Heart right ventricle (tissue), 16 donors: ENCODE measurements at regions not wholly inside any gene's neighbourhood (a gene's known extent, or its start where the extent isn't known, plus 50 kb on each side); places are given as distances from the start of the nearest gene placed in this dataset.

Experiments
- ATAC-seq, 8 donors: fragments of 200-7000 bp; cut with Tn5 transposase; one replicate each; pipeline ENCODE4 v1.9.1; 2020; ENCODE audit warnings: mild to moderate bottlenecking in 8 of 8, moderate library complexity in 8 of 8, moderate number of reproducible peaks in 1 of 8
- DNase-seq, 2 donors: peaks; one replicate each; pipeline ENCODE4 v3.0.0-alpha.2; 2020
- H3K27ac ChIP-seq, 10 donors: fragments of 200-600 bp; sonication (generic) in 2 of 10; one replicate each; pipeline versions ENCODE4 v1.5.0 to v1.8.0; 2020 to 2022; ENCODE audit warnings: mild to moderate bottlenecking in 3 of 10
- H3K27me3 ChIP-seq, 7 donors: fragments of 200-600 bp; one replicate each; pipeline ENCODE4 v1.8.0; 2021 to 2022; ENCODE audit warnings: mild to moderate bottlenecking in 2 of 7
- H3K36me3 ChIP-seq, 9 donors: fragments of 200-600 bp; sonication (generic) in 1 of 9; one replicate each; pipeline versions ENCODE4 v1.5.0 to v1.8.0; 2020 to 2022; ENCODE audit warnings: mild to moderate bottlenecking in 2 of 9
- H3K4me1 ChIP-seq, 9 donors: fragments of 200-600 bp; sonication (generic) in 1 of 9; one replicate each; pipeline versions ENCODE4 v1.5.0 to v1.8.0; 2020 to 2022; ENCODE audit warnings: mild to moderate bottlenecking in 4 of 9
- H3K4me3 ChIP-seq, 10 donors: fragments of 200-600 bp; sonication (generic) in 2 of 10; one replicate each; pipeline versions ENCODE4 v1.5.0 to v1.8.0; 2020 to 2022; ENCODE audit warnings: mild to moderate bottlenecking in 7 of 10, moderate library complexity in 2 of 10
- H3K9me3 ChIP-seq, 11 donors: fragments of 200-600 bp in 10 of 11; sonication (generic) in 2 of 11; one replicate each; pipeline versions ENCODE4 v1.5.0 to v1.8.0; 2013 to 2022; ENCODE audit warnings: mild to moderate bottlenecking in 2 of 11, control low read depth in 1 of 11, moderate library complexity in 1 of 11
- CTCF ChIP-seq, 9 donors: fragments of 200-600 bp; sonication (generic) in 2 of 9; IDR thresholded peaks; one replicate each; pipeline versions ENCODE4 v1.5.0 to v1.8.0; 2021 to 2022; ENCODE audit warnings: antibody characterized with exemption in 9 of 9, mild to moderate bottlenecking in 5 of 9, moderate library complexity in 1 of 9
- WGBS, 2 donors: extraction: QIAGEN DNeasy Blood & Tissue Kit; methylation state at CpG; one replicate each; pipeline ENCODE4 v1.1.7; 2013; ENCODE audit warnings: inconsistent platforms in 1 of 2; 5-methylcytosine and 5-hydroxymethylcytosine counted together
- intact Hi-C, 10 donors: fragments of 100-400 bp; cut with DNase I; formaldehyde crosslinking; loops; one replicate each; pipeline versions ENCODE4 v1.11.1 to v1.14.2; 2022
- donor health status: Arrhythmogenic right ventricular cardiomyopathy.
- donor health status: ischemic (EF 13 %, LVEDD 7.1; RV severe dilation, severe dysfunction).
- donor health status: healthy with polysubstance abuse.
- donor health status: DM: no; HTN: yes; CAD: no.
- donor health status: DM: no; HTN: no; CAD: no.
- donor health status: ischemic (EF 25% LVEDD 6.9; RV normal size, moderate dysfunction).
- donor health status: ischemic (EF 25% LVEDD 5.7; RV mildly dilated, moderate dysfunction).
- donor health status: healthy.
- donor health status: DM: yes; HTN: yes; CAD: no.
- donor health status: Ischemic cardiomyopathy.
- donor health status: ischemic (EF 35%, LVEDD 5.7; RV mildly dilated, moderate dysfunction).
- donor health status: nonischemic (EF 11% LVEDD 7.7; RV severe dilation, severe dysfunction).
- donor health status: DM: yes; HTN: yes; CAD: no.
- donor health status: PGD.
- donor health status: ischemic (EF 29% LVEDD 5.4; RV normal size, mild dysfunction).
- donor health status: nonischemic (EF 23%, LVEDD 6.1; RV moderate dilation, normal function).

GRCh38 chr13:109439813-109440212 lies 346.6 kb downstream of the IRS2 start:
- Histone ChIP-seq H3K4me3 (no peak overlapping the region), H3K9me3 (peaks cover 0 to 18% (median 3%) of the 10 kb centered on the region in 11 donors), H3K27ac (no peak overlapping the region), H3K27me3 (no peaks in the 10 kb centered on the region), H3K36me3 (no peaks in the 10 kb centered on the region), H3K4me1 (no peaks in the 10 kb centered on the region)
- 90 to 92% methylated on average over 6 of the region's 6 CpGs for WGBS, 2 donors
- DNase-seq (no peak), ATAC-seq (no peak)
- intact Hi-C loops: no loop called here
- no peak for TF ChIP-seq CTCF (IDR thresholded peaks at IDR 0.05)

- Histone ChIP-seq H3K36me3 (no peaks in the 10 kb centered on the region), H3K27me3 (no peaks in the 10 kb centered on the region), H3K27ac (no peak overlapping the region), H3K4me1 (no peaks in the 10 kb centered on the region), H3K9me3 (peaks cover 0 to 5% (median 0%) of the 10 kb centered on the region in 11 donors), H3K4me3 (no peak overlapping the region)
- 70 to 81% methylated on average over 2 of the region's 2 CpGs for WGBS, 2 donors
- no peak for TF ChIP-seq CTCF (IDR thresholded peaks at IDR 0.05)
- intact Hi-C loops: no loop called here
- ATAC-seq (no peak), DNase-seq (no peak)
Measured at GRCh38 chr13:109436841-109437240, 349.5 kb downstream of the IRS2 start.

GRCh38 chr13:109436055-109436622 lies 350.2 kb downstream of the IRS2 start:
- no peak for DNase-seq
- H3K9me3 ChIP-seq: peaks cover 0 to 5% (median 0%) of the 10 kb centered on the region in 11 donors
- no peak for TF ChIP-seq CTCF (IDR thresholded peaks at IDR 0.05)
- ATAC-seq: no peak
- 77 to 81% methylated on average over 7 of the region's 7 CpGs for WGBS, 2 donors
- no peaks in the 10 kb centered on the region for H3K36me3 ChIP-seq
- H3K4me1 ChIP-seq: no peaks in the 10 kb centered on the region
- H3K4me3 ChIP-seq: no peak overlapping the region
- no peak overlapping the region for H3K27ac ChIP-seq
- no peaks in the 10 kb centered on the region for H3K27me3 ChIP-seq
- intact Hi-C loops: no loop called here

GRCh38 chr13:109431217-109431616 lies 355.2 kb downstream of the IRS2 start:
- DNase-seq: no peak

More at GRCh38 chr13:109431217-109431616, 355.2 kb downstream of the IRS2 start:
- WGBS, 2 donors: 46 to 70% methylated on average over 2 of the region's 2 CpGs
- Histone ChIP-seq H3K4me1 (no peaks in the 10 kb centered on the region), H3K36me3 (no peaks in the 10 kb centered on the region), H3K4me3 (no peak overlapping the region), H3K27me3 (no peaks in the 10 kb centered on the region), H3K27ac (no peak overlapping the region), H3K9me3 (peaks cover 0 to 5% (median 0%) of the 10 kb centered on the region in 11 donors)
- intact Hi-C loops: no loop called here
- no peak for TF ChIP-seq CTCF (IDR thresholded peaks at IDR 0.05)
- ATAC-seq: no peak
